ENCODE measurements at regions not wholly inside any gene's neighbourhood (a gene's known extent, or its start where the extent isn't known, plus 50 kb on each side); places are given as distances from the start of the nearest gene placed in this dataset.

DNA sequence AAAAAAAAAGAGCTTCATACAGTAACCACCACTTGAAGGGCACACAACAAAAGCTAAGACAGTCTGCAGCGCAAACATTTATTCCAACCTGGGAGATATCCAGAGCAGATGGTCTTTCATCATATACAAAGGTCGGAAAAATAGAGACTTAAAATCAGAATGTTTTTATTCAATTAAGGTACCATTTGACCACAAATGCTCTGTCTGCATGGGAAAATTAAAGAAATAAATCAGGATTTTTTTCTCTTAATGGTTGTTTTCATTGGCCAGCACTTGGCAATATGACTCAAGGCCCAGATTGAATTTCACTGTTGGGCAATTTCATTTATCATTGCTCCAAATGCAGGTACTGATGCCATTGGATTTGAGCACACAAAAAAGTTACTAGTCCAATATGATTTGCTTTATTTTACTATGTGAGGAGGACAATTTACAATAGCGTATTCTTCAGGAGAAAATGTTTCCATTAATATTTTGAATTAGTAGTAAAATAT, 145.9 kb upstream of the AGTR1 start:
- ATAC-seq (ENCODE audit: low read depth) (no peak), DNase-seq (peak; percentile 21)
- no peak overlapping the region for H3K4ac ChIP-seq (ENCODE audit: low read depth, low read length)
- in situ Hi-C loops (cut with MboI; ENCODE audit: low sequenced_read_pairs) (no loop called here), dilution Hi-C loops (cut with HindIII; ENCODE audit: low sequenced_read_pairs, unreplicated experiment) (no loop called here), intact Hi-C loops (cut with micrococcal nuclease) (no loop called here)
- H4K20me1 ChIP-seq (ENCODE audit: insufficient read depth, low read length), result no peaks in the 10 kb centered on the region
- no peaks in the 10 kb centered on the region for H3K27me3 ChIP-seq (ENCODE audit: control insufficient read depth, insufficient read depth, low read length)
- H3K23ac ChIP-seq (ENCODE audit: low read depth, low read length), result no peak overlapping the region
- H3K4me3 ChIP-seq (ENCODE audit: insufficient read depth, low read depth, low read length), result no peak overlapping the region
- no peaks in the 10 kb centered on the region for H3K9me1 ChIP-seq (ENCODE audit: insufficient read depth, low read length)
- no peak overlapping the region for H3K56ac ChIP-seq (ENCODE audit: extremely low read depth, insufficient read depth, low read length)
- no peaks in the 10 kb centered on the region for H3K4me1 ChIP-seq (ENCODE audit: control insufficient read depth, insufficient read depth, low read length)
- no peak overlapping the region for H3K18ac ChIP-seq (ENCODE audit: low read depth, low read length)
- H2AK5ac ChIP-seq (ENCODE audit: low read depth, low read length), result no peak overlapping the region
- BruUV-seq (replicated peaks), result no TSS peak
- no peak overlapping the region for H2AK9ac ChIP-seq (replicated peaks; ENCODE audit: low read depth, low read length, poor library complexity)
- no peaks in the 10 kb centered on the region for H3K36me3 ChIP-seq (ENCODE audit: control insufficient read depth, insufficient read depth, low read length)
- H3K9ac ChIP-seq (ENCODE audit: low read depth, low read length), result no peak overlapping the region
- no peak overlapping the region for H3K4me2 ChIP-seq (ENCODE audit: low read depth, low read length)
- no peak overlapping the region for H2AFZ ChIP-seq (replicated peaks; ENCODE audit: low read length, poor library complexity)
- no peak overlapping the region for H2BK5ac ChIP-seq (ENCODE audit: low read depth, low read length, poor library complexity, severe bottlenecking)
- H3K9me3 ChIP-seq (ENCODE audit: control insufficient read depth, insufficient read depth, low read length), result no peaks in the 10 kb centered on the region
- no peak overlapping the region for H4K5ac ChIP-seq (ENCODE audit: low read depth, low read length)
- CTCF ChIA-PET, result interaction anchor here (0.5 kb wide), 1 partner anchor 310 kb away, joined by 3 read pairs; no protein-coding TSS in a partner anchor
- no peak overlapping the region for H3K27ac ChIP-seq (ENCODE audit: insufficient read depth, low read length)
- no peak for TF ChIP-seq BHLHE40 (IDR thresholded peaks at IDR 0.05; ENCODE audit: low read depth, low read length)
- no peak for TF ChIP-seq NFE2L2 (IDR thresholded peaks at IDR 0.05; ENCODE audit: low read depth, low read length)
- no peak for TF ChIP-seq MAZ (IDR thresholded peaks at IDR 0.05; ENCODE audit: borderline replicate concordance, low read depth, low read length)
- TF ChIP-seq RAD21 (IDR thresholded peaks at IDR 0.05; ENCODE audit: low read length), result no peak
- no peak for TF ChIP-seq CHD1 (IDR thresholded peaks at IDR 0.05; ENCODE audit: low read depth, low read length)
- TF ChIP-seq RCOR1 (IDR thresholded peaks at IDR 0.05; ENCODE audit: insufficient replicate concordance, low read length), result no peak
- no peak for TF ChIP-seq SMC3 (IDR thresholded peaks at IDR 0.05; ENCODE audit: low read depth, low read length)
- TF ChIP-seq, protein P1, sequence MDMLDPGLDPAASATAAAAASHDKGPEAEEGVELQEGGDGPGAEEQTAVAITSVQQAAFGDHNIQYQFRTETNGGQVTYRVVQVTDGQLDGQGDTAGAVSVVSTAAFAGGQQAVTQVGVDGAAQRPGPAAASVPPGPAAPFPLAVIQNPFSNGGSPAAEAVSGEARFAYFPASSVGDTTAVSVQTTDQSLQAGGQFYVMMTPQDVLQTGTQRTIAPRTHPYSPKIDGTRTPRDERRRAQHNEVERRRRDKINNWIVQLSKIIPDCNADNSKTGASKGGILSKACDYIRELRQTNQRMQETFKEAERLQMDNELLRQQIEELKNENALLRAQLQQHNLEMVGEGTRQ (IDR thresholded peaks at IDR 0.05; ENCODE audit: low read depth, low read length), result no peak
- H3K14ac ChIP-seq (replicated peaks; ENCODE audit: low read depth, low read length), result no peak overlapping the region
- no CpG with 5 or more reads among the region's 3 CpGs for WGBS, 2 experiments (ENCODE audit: extremely low coverage in 2 of 2, insufficient read length in 1 of 2)
- H2BK20ac ChIP-seq (ENCODE audit: low read depth, low read length), result no peak overlapping the region
- H4K91ac ChIP-seq (ENCODE audit: insufficient read depth, low read depth, low read length), result no peak overlapping the region
- H4K8ac ChIP-seq (ENCODE audit: low read depth in 2 of 2, low read length in 2 of 2), result no peak overlapping the region
- POLR2A ChIA-PET (ENCODE audit: unreplicated experiment), result no interaction called here
- no peak overlapping the region for H2BK15ac ChIP-seq (ENCODE audit: low read depth, low read length)
- H3K79me1 ChIP-seq (ENCODE audit: low read depth in 1 of 2, low read length in 2 of 2), result no peaks in the 10 kb centered on the region
- no peak overlapping the region for H2BK120ac ChIP-seq (ENCODE audit: low read depth, low read length)

All from IMR-90 (cell line).